Activated T-cell treated with anti-CD3 and anti-CD28 coated beads, Interleukin-2, amount 50 U/mL, for 72 hours (primary cell): ENCODE measurements at regions not wholly inside any gene's neighbourhood (a gene's known extent, or its start where the extent isn't known, plus 50 kb on each side); places are given as distances from the start of the nearest gene placed in this dataset.
"Not testable (repeated sequence)": the region's sequence is repeated elsewhere in the genome, so short reads cannot be mapped to it uniquely, and the experiment has no call there.

Source experiments
- ATAC-seq, 2 donors: fragments of 150-1000 bp; cut with Tn5 transposase; replicated peaks in 1 of 2; 2 replicates each; pipeline ENCODE4 v1.10.0; 2021; ENCODE audit warnings: moderate library complexity in 2 of 2, mild to moderate bottlenecking in 1 of 2
- DNase-seq, 2 donors: peaks; one replicate each; pipeline ENCODE4 v3.0.0; 2021 to 2022; ENCODE audit warnings: mixed read lengths in 1 of 2
- H3K27ac Mint-ChIP-seq: one replicate; pipeline ENCODE4 v1.8.0; 2022; ENCODE audit warnings: mild to moderate bottlenecking, moderate library complexity, mixed read lengths
- H3K27me3 Mint-ChIP-seq: one replicate; pipeline ENCODE4 v1.8.0; 2022; ENCODE audit warnings: low read depth, mixed read lengths
- H3K36me3 Mint-ChIP-seq, 2 donors: one replicate each; pipeline ENCODE4 v1.8.0; 2022; ENCODE audit warnings: mixed read lengths in 2 of 2, mild to moderate bottlenecking in 1 of 2; ENCODE audit not compliant: insufficient read depth in 2 of 2
- H3K4me1 Mint-ChIP-seq: one replicate; pipeline ENCODE4 v1.8.0; 2022; ENCODE audit warnings: low read depth, mixed read lengths
- H3K4me3 Mint-ChIP-seq, 2 donors: one replicate each; pipeline ENCODE4 v1.8.0; 2022; ENCODE audit warnings: mild to moderate bottlenecking in 2 of 2, mixed read lengths in 2 of 2, moderate library complexity in 2 of 2
- H3K9me3 Mint-ChIP-seq, 2 donors: one replicate each; pipeline ENCODE4 v1.8.0; 2022; ENCODE audit warnings: mixed read lengths in 2 of 2

- Mint-ChIP-seq H3K4me1 (no peaks in the 10 kb centered on the region), H3K36me3 (no peaks in the 10 kb centered on the region), H3K4me3 (no peak overlapping the region), H3K9me3 (peaks cover 0 to 3% of the 10 kb centered on the region in 2 donors), H3K27ac (no peak overlapping the region), H3K27me3 (no peaks in the 10 kb centered on the region)
- ATAC-seq (no peak), DNase-seq (no peak)
Measured at GRCh38 chr21:34223376-34223775, 140.4 kb upstream of the KCNE2 start.

GRCh38 chr21:34227386-34227852 lies 136.4 kb upstream of the KCNE2 start:
- DNase-seq, result no peak
- Mint-ChIP-seq H3K27me3 (no peaks in the 10 kb centered on the region), H3K9me3 (peaks cover 0 to 3% of the 10 kb centered on the region in 2 donors), H3K27ac (no peak overlapping the region), H3K4me1 (no peaks in the 10 kb centered on the region), H3K36me3 (no peaks in the 10 kb centered on the region), H3K4me3 (no peak overlapping the region)
- ATAC-seq, result no peak

GRCh38 chr21:34228792-34229191 lies 135.0 kb upstream of the KCNE2 start:
- peaks cover 0 to 2% of the 10 kb centered on the region in 2 donors for H3K9me3 Mint-ChIP-seq
- no peak overlapping the region for H3K27ac Mint-ChIP-seq
- no peaks in the 10 kb centered on the region for H3K36me3 Mint-ChIP-seq
- H3K4me3 Mint-ChIP-seq, result no peak overlapping the region
- H3K27me3 Mint-ChIP-seq, result no peaks in the 10 kb centered on the region
- no peaks in the 10 kb centered on the region for H3K4me1 Mint-ChIP-seq
- DNase-seq, result no peak
- no peak for ATAC-seq

- no peaks in the 10 kb centered on the region for H3K36me3 Mint-ChIP-seq
- no peak overlapping the region for H3K4me3 Mint-ChIP-seq
- ATAC-seq, result no peak
- no peaks in the 10 kb centered on the region for H3K9me3 Mint-ChIP-seq
- H3K27ac Mint-ChIP-seq, result no peak overlapping the region
- H3K27me3 Mint-ChIP-seq, result no peaks in the 10 kb centered on the region
- peaks cover 4% of the 10 kb centered on the region for H3K4me1 Mint-ChIP-seq
- DNase-seq, result no peak
Measured at GRCh38 chr21:34229353-34229752, 134.5 kb upstream of the KCNE2 start.

GRCh38 chr21:34233741-34234140 lies 130.1 kb upstream of the KCNE2 start:
- H3K36me3 Mint-ChIP-seq, ATAC-seq, H3K4me3 Mint-ChIP-seq: not testable (repeated sequence)

GRCh38 chr21:34235514-34235913 lies 128.3 kb upstream of the KCNE2 start:
- H3K9me3 Mint-ChIP-seq, result no peaks in the 10 kb centered on the region
- ATAC-seq (no peak), DNase-seq (no peak)
- no peak overlapping the region for H3K4me3 Mint-ChIP-seq
- H3K36me3 Mint-ChIP-seq, result peaks cover 1 to 2% of the 10 kb centered on the region in 2 donors
- peaks cover 5% of the 10 kb centered on the region for H3K4me1 Mint-ChIP-seq
- no peak overlapping the region for H3K27ac Mint-ChIP-seq
- H3K27me3 Mint-ChIP-seq, result no peaks in the 10 kb centered on the region

More at GRCh38 chr21:34233741-34234140, 130.1 kb upstream of the KCNE2 start:
- H3K4me1 Mint-ChIP-seq, DNase-seq, H3K9me3 Mint-ChIP-seq, H3K27me3 Mint-ChIP-seq, H3K27ac Mint-ChIP-seq: not testable (repeated sequence)

GRCh38 chr21:34242973-34243372 lies 120.8 kb upstream of the KCNE2 start:
- no peaks in the 10 kb centered on the region for H3K27me3 Mint-ChIP-seq
- no peak overlapping the region for H3K4me3 Mint-ChIP-seq
- H3K4me1 Mint-ChIP-seq, result no peaks in the 10 kb centered on the region
- H3K36me3 Mint-ChIP-seq, result peaks cover 0 to 3% of the 10 kb centered on the region in 2 donors
- peaks cover 0 to 3% of the 10 kb centered on the region in 2 donors for H3K9me3 Mint-ChIP-seq
- no peak overlapping the region for H3K27ac Mint-ChIP-seq
- DNase-seq (no peak), ATAC-seq (no peak)

- H3K27ac Mint-ChIP-seq, result no peak overlapping the region
Measured at GRCh38 chr21:34243562-34243961, 120.2 kb upstream of the KCNE2 start.

GRCh38 chr21:34252751-34253150 lies 111.1 kb upstream of the KCNE2 start:
- H3K9me3 Mint-ChIP-seq, result peaks cover 16 to 24% of the 10 kb centered on the region in 2 donors
- no peak overlapping the region for H3K4me3 Mint-ChIP-seq
- no peak for DNase-seq
- no peak overlapping the region for H3K27ac Mint-ChIP-seq
- no peaks in the 10 kb centered on the region for H3K4me1 Mint-ChIP-seq
- ATAC-seq, result no peak
- H3K36me3 Mint-ChIP-seq, result peaks cover 7 to 9% of the 10 kb centered on the region in 2 donors
- H3K27me3 Mint-ChIP-seq, result peaks cover 6% of the 10 kb centered on the region

More at GRCh38 chr21:34243562-34243961, 120.2 kb upstream of the KCNE2 start:
- no peaks in the 10 kb centered on the region for H3K4me1 Mint-ChIP-seq
- H3K4me3 Mint-ChIP-seq, result no peak overlapping the region
- no peaks in the 10 kb centered on the region for H3K27me3 Mint-ChIP-seq
- peaks cover 0 to 3% of the 10 kb centered on the region in 2 donors for H3K36me3 Mint-ChIP-seq
- peaks cover 2 to 3% of the 10 kb centered on the region in 2 donors for H3K9me3 Mint-ChIP-seq
- ATAC-seq, result no peak
- DNase-seq, result peak; percentile 4 to 14

GRCh38 chr21:34255073-34255472 lies 108.7 kb upstream of the KCNE2 start:
- peaks cover 7 to 9% of the 10 kb centered on the region in 2 donors for H3K36me3 Mint-ChIP-seq
- no peaks in the 10 kb centered on the region for H3K4me1 Mint-ChIP-seq
- no peak for ATAC-seq
- peaks cover 17 to 25% of the 10 kb centered on the region in 2 donors for H3K9me3 Mint-ChIP-seq
- no peak overlapping the region for H3K4me3 Mint-ChIP-seq
- no peak for DNase-seq
- H3K27me3 Mint-ChIP-seq, result peaks cover 6% of the 10 kb centered on the region
- no peak overlapping the region for H3K27ac Mint-ChIP-seq

- ATAC-seq, result no peak
- Mint-ChIP-seq H3K36me3 (peaks cover 9 to 14% of the 10 kb centered on the region in 2 donors), H3K27ac (no peak overlapping the region)
Measured at GRCh38 chr21:34260277-34261008, 103.4 kb upstream of the KCNE2 start.

GRCh38 chr21:34261841-34262468 lies 101.9 kb upstream of the KCNE2 start:
- Mint-ChIP-seq H3K27me3 (no peaks in the 10 kb centered on the region), H3K9me3 (peaks cover 10 to 20% of the 10 kb centered on the region in 2 donors), H3K36me3 (peaks cover 8 to 12% of the 10 kb centered on the region in 2 donors), H3K27ac (no peak overlapping the region), H3K4me3 (no peak overlapping the region), H3K4me1 (no peaks in the 10 kb centered on the region)
- DNase-seq (no peak), ATAC-seq (no peak)

More at GRCh38 chr21:34260277-34261008, 103.4 kb upstream of the KCNE2 start:
- H3K9me3 Mint-ChIP-seq, result peaks cover 12 to 21% of the 10 kb centered on the region in 2 donors
- H3K4me3 Mint-ChIP-seq, result no peak overlapping the region
- H3K4me1 Mint-ChIP-seq, result no peaks in the 10 kb centered on the region
- no peak for DNase-seq
- no peaks in the 10 kb centered on the region for H3K27me3 Mint-ChIP-seq

GRCh38 chr21:34262469-34262845 lies 101.3 kb upstream of the KCNE2 start:
- Mint-ChIP-seq H3K27ac (no peak overlapping the region), H3K27me3 (no peaks in the 10 kb centered on the region), H3K9me3 (peaks cover 10 to 16% of the 10 kb centered on the region in 2 donors), H3K4me1 (no peaks in the 10 kb centered on the region), H3K36me3 (peaks cover 7 to 12% of the 10 kb centered on the region in 2 donors), H3K4me3 (no peak overlapping the region)
- ATAC-seq, result no peak
- DNase-seq, result no peak
